HG02759 (cell line): ENCODE measurements at regions not wholly inside any gene's neighbourhood (a gene's known extent, or its start where the extent isn't known, plus 50 kb on each side); places are given as distances from the start of the nearest gene placed in this dataset.

Source experiments
- ATAC-seq: cut with Tn5 transposase; IDR thresholded peaks from one replicate; pipeline ENCODE4 v1.9.1; 2021; ENCODE audit warnings: mild to moderate bottlenecking, moderate library complexity; ENCODE audit not compliant: unreplicated experiment

- ATAC-seq, result no peak
These were observed 599.9 kb downstream of the SEMA5A start for GRCh38 chr5:8945972-8946371.

- ATAC-seq, result peak; percentile 93
These were observed 596.0 kb downstream of the SEMA5A start for GRCh38 chr5:8949908-8950307.

GRCh38 chr5:8952147-8952546 lies 593.7 kb downstream of the SEMA5A start:
- ATAC-seq, result no peak

GRCh38 chr5:8953016-8953415 lies 592.9 kb downstream of the SEMA5A start:
- ATAC-seq, result peak; percentile 28

GRCh38 chr5:8953911-8954438 lies 591.9 kb downstream of the SEMA5A start:
- ATAC-seq, result no peak

GRCh38 chr5:8954801-8955200 lies 591.1 kb downstream of the SEMA5A start:
- no peak for ATAC-seq

GRCh38 chr5:8956659-8957058 lies 589.2 kb downstream of the SEMA5A start:
- ATAC-seq, result no peak

GRCh38 chr5:8958602-8959001 lies 587.3 kb downstream of the SEMA5A start:
- ATAC-seq, result no peak

GRCh38 chr5:8961219-8961618 lies 584.7 kb downstream of the SEMA5A start:
- ATAC-seq, result no peak

GRCh38 chr5:8961956-8962355 lies 583.9 kb downstream of the SEMA5A start:
- no peak for ATAC-seq

- no peak for ATAC-seq
These were observed 564.9 kb downstream of the SEMA5A start for GRCh38 chr5:8981016-8981415.

GRCh38 chr5:8981496-8981895 lies 564.4 kb downstream of the SEMA5A start:
- ATAC-seq, result no peak

GRCh38 chr5:8984386-8984785 lies 561.5 kb downstream of the SEMA5A start:
- no peak for ATAC-seq
